Fibroblast of villous mesenchyme (primary cell): ENCODE measurements at regions not wholly inside any gene's neighbourhood (a gene's known extent, or its start where the extent isn't known, plus 50 kb on each side); places are given as distances from the start of the nearest gene placed in this dataset.

Experiments
- DNase-seq: peaks from one replicate; pipeline ENCODE4 v3.0.0-alpha.2; 2010; ENCODE audit warnings: low read depth
- H3K4me3 ChIP-seq: 2 replicates; pipeline ENCODE4 v1.5.1; 2011; ENCODE audit warnings: low read depth, mild to moderate bottlenecking, low read length
- CTCF ChIP-seq: IDR thresholded peaks from 2 replicates; pipeline ENCODE4 v1.5.1; 2012; ENCODE audit warnings: low read depth, mild to moderate bottlenecking, low read length; ENCODE audit not compliant: insufficient read depth

GRCh38 chr2:70397186-70397585 is 95.3 kb upstream of the FAM136A start:
- no peak for DNase-seq

GRCh38 chr2:70396612-70397011 is 94.7 kb upstream of the FAM136A start:
- TF ChIP-seq CTCF: no peak
- no peak overlapping the region for H3K4me3 ChIP-seq
- no peak for DNase-seq

More at GRCh38 chr2:70397186-70397585, 95.3 kb upstream of the FAM136A start:
- no peak for TF ChIP-seq CTCF
- no peak overlapping the region for H3K4me3 ChIP-seq

- no peak for DNase-seq
- no peak overlapping the region for H3K4me3 ChIP-seq
- TF ChIP-seq CTCF: no peak
Observed at GRCh38 chr2:70393881-70394280, 92.0 kb upstream of the FAM136A start.

- no peak for TF ChIP-seq CTCF
- no peak for DNase-seq
- no peak overlapping the region for H3K4me3 ChIP-seq
Observed at GRCh38 chr2:70391988-70392387, 90.1 kb upstream of the FAM136A start.

GRCh38 chr2:70391259-70391658 is 89.4 kb upstream of the FAM136A start:
- DNase-seq: no peak
- no peak overlapping the region for H3K4me3 ChIP-seq

GRCh38 chr2:70388813-70389212 is 86.9 kb upstream of the FAM136A start:
- no peak for DNase-seq
- TF ChIP-seq CTCF: no peak
- H3K4me3 ChIP-seq: no peak overlapping the region

More at GRCh38 chr2:70391259-70391658, 89.4 kb upstream of the FAM136A start:
- TF ChIP-seq CTCF: no peak

GRCh38 chr2:70388128-70388527 is 86.3 kb upstream of the FAM136A start:
- no peak for DNase-seq

More at GRCh38 chr2:70388128-70388527, 86.3 kb upstream of the FAM136A start:
- TF ChIP-seq CTCF: no peak
- no peak overlapping the region for H3K4me3 ChIP-seq
